ENCODE measurements at regions not wholly inside any gene's neighbourhood (a gene's known extent, or its start where the extent isn't known, plus 50 kb on each side); places are given as distances from the start of the nearest gene placed in this dataset.

DNA sequence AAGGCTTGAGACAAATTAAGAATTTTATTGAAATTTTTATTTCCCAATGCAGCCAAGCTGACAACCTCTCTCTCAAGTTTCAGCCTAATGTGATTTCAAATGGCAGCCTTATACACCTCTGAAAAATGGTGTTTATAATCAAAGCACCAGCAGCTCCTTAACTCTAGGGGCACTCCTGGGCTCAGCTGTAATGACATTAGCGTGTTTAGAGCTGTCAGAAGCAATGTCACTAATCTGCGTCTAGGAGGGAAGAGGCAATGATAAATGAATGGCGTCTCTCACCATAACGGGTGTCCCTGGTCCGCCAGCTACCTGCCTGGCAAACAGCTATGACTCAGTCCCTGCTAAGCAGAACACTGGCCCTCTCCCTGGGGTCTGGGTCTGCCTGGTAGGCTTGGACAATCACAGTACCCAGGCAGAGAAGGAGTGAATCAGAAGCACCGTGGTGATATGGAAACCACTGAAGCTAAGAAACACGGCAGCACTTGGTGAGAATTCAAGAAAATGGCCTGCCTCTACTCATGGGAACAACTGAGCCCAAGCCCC, 131.8 kb upstream of the VSTM2B start:
- H4K20me1 ChIP-seq (ENCODE audit: control insufficient read depth, extremely low read depth, insufficient read depth, low read length) = no peaks in the 10 kb centered on the region
- FAIRE-seq = no peak
- DNase-seq (ENCODE audit: low read depth, low spot score) = no peak

DNA sequence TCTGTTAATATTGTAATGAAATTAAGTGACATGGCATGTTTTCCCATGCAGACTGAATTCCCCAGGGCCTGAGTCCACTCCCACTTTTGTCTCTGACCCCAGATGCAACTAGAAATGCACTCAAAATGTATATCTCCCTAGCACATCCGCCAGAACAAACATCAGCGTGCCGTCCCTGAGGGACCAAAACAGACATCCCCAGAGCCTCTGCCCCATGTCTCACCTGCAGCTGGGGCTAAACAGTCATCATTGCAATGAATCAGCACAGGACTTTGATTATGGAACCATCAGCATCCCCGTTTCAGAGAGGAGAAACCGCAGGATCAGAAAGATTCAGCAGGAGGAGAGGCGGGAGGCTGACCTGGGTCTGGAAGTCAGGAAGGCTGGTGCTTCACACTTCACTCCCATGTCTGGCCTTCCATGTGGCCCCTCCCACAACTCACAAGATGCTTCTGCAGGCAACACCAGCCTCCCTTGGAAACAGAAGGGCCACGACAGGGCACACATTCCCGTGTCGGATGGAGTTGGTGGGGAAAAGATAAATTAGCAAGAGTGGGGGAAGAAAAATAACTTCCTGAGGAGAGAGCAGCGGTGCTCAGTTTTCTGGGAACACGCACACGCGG, 130.6 kb upstream of the VSTM2B start:
- TF ChIP-seq CTCF (optimal IDR thresholded peaks at IDR 0.05 in 1 of 3, IDR thresholded peaks at IDR 0.05 in 1 of 3, conservative IDR thresholded peaks at IDR 0.05 in 1 of 3; ENCODE audit: extremely low read depth in 1 of 3, insufficient read depth in 2 of 3, low read length in 3 of 3) (no peak), EZH2 (IDR thresholded peaks at IDR 0.05; ENCODE audit: low read length) (no peak)
- H3K27me3 ChIP-seq (ENCODE audit: control insufficient read depth, extremely low read depth, insufficient read depth, low read length) = no peaks in the 10 kb centered on the region
- H3K9ac ChIP-seq (ENCODE audit: control insufficient read depth, extremely low read depth, insufficient read depth, low read length) = no peak overlapping the region
- no peak overlapping the region for H3K4me2 ChIP-seq (ENCODE audit: control insufficient read depth, extremely low read depth, insufficient read depth, low read depth, low read length)
- H3K4me3 ChIP-seq (ENCODE audit: control insufficient read depth in 2 of 3, extremely low read depth in 1 of 3, insufficient read depth in 2 of 3, low read depth in 1 of 3, low read length in 3 of 3) = no peak overlapping the region
- H3K4me1 ChIP-seq (ENCODE audit: control insufficient read depth, extremely low read depth, insufficient read depth, low read length) = no peaks in the 10 kb centered on the region
- no peaks in the 10 kb centered on the region for H3K9me1 ChIP-seq (ENCODE audit: control insufficient read depth, extremely low read depth, insufficient read depth, low read length)
- dilution Hi-C loops (cut with MboI; ENCODE audit: extremely low pct_ligation_motif_present, low sequenced_read_pairs) = no loop called here
- H2AFZ ChIP-seq (ENCODE audit: control insufficient read depth, low read length) = no peak overlapping the region
- H4K20me1 ChIP-seq (ENCODE audit: control insufficient read depth, extremely low read depth, insufficient read depth, low read length) = no peaks in the 10 kb centered on the region
- H3K79me2 ChIP-seq (ENCODE audit: control insufficient read depth, insufficient read depth, low read length) = no peaks in the 10 kb centered on the region
- no peaks in the 10 kb centered on the region for H3K36me3 ChIP-seq (ENCODE audit: control insufficient read depth in 2 of 2, extremely low read depth in 1 of 2, insufficient read depth in 2 of 2, low read length in 2 of 2)
- peaks cover 5% of the 10 kb centered on the region for H3K9me3 ChIP-seq (ENCODE audit: control insufficient read depth, low read depth, low read length)
- H3K27ac ChIP-seq (ENCODE audit: control insufficient read depth, insufficient read depth, low read length) = no peak overlapping the region
- DNase-seq (ENCODE audit: low read depth, low spot score) = no peak
- no peak for FAIRE-seq

More for the DNA sequence above, 131.8 kb upstream of the VSTM2B start:
- no peak overlapping the region for H3K4me3 ChIP-seq (ENCODE audit: control insufficient read depth in 2 of 3, extremely low read depth in 1 of 3, insufficient read depth in 2 of 3, low read depth in 1 of 3, low read length in 3 of 3)
- TF ChIP-seq EZH2 (IDR thresholded peaks at IDR 0.05; ENCODE audit: low read length) (no peak), CTCF (optimal IDR thresholded peaks at IDR 0.05 in 1 of 3, IDR thresholded peaks at IDR 0.05 in 1 of 3, conservative IDR thresholded peaks at IDR 0.05 in 1 of 3; ENCODE audit: extremely low read depth in 1 of 3, insufficient read depth in 2 of 3, low read length in 3 of 3) (no peak)
- no peaks in the 10 kb centered on the region for H3K79me2 ChIP-seq (ENCODE audit: control insufficient read depth, insufficient read depth, low read length)
- no peaks in the 10 kb centered on the region for H3K4me1 ChIP-seq (ENCODE audit: control insufficient read depth, extremely low read depth, insufficient read depth, low read length)
- H3K36me3 ChIP-seq (ENCODE audit: control insufficient read depth in 2 of 2, extremely low read depth in 1 of 2, insufficient read depth in 2 of 2, low read length in 2 of 2) = no peaks in the 10 kb centered on the region
- no peaks in the 10 kb centered on the region for H3K9me1 ChIP-seq (ENCODE audit: control insufficient read depth, extremely low read depth, insufficient read depth, low read length)
- dilution Hi-C loops (cut with MboI; ENCODE audit: extremely low pct_ligation_motif_present, low sequenced_read_pairs) = no loop called here
- H3K4me2 ChIP-seq (ENCODE audit: control insufficient read depth, extremely low read depth, insufficient read depth, low read depth, low read length) = no peak overlapping the region
- no peak overlapping the region for H3K27ac ChIP-seq (ENCODE audit: control insufficient read depth, insufficient read depth, low read length)
- no peak overlapping the region for H3K9ac ChIP-seq (ENCODE audit: control insufficient read depth, extremely low read depth, insufficient read depth, low read length)
- H3K9me3 ChIP-seq (ENCODE audit: control insufficient read depth, low read depth, low read length) = peaks cover 4% of the 10 kb centered on the region
- no peak overlapping the region for H2AFZ ChIP-seq (ENCODE audit: control insufficient read depth, low read length)
- no peaks in the 10 kb centered on the region for H3K27me3 ChIP-seq (ENCODE audit: control insufficient read depth, extremely low read depth, insufficient read depth, low read length)

All from keratinocyte (primary cell).